ENCODE measurements at regions not wholly inside any gene's neighbourhood (a gene's known extent, or its start where the extent isn't known, plus 50 kb on each side); places are given as distances from the start of the nearest gene placed in this dataset.

GRCh38 chr18:68103561-68103960, 587.0 kb upstream of the DSEL start:
- Histone ChIP-seq H3K4me1 (replicated peaks in 1 of 4; ENCODE audit: control insufficient read depth in 3 of 4, insufficient read depth in 4 of 4, low read length in 3 of 4) (no peaks in the 10 kb centered on the region), H3K14ac (ENCODE audit: insufficient read length) (no peak overlapping the region), H2AK5ac (ENCODE audit: low read depth, low read length) (no peak overlapping the region), H3K27me3 (replicated peaks in 1 of 4; ENCODE audit: control insufficient read depth in 3 of 4, extremely low read depth in 1 of 4, insufficient read depth in 3 of 4, low read length in 3 of 4) (no peaks in the 10 kb centered on the region), H3K79me1 (ENCODE audit: low read depth, low read length) (no peaks in the 10 kb centered on the region), H3K79me2 (ENCODE audit: control insufficient read depth in 1 of 2, insufficient read depth in 2 of 2, low read length in 2 of 2) (no peaks in the 10 kb centered on the region), H4K91ac (replicated peaks; ENCODE audit: insufficient read length, low read length) (no peak overlapping the region), H3K36me3 (ENCODE audit: control insufficient read depth in 2 of 4, insufficient read depth in 4 of 4, low read length in 3 of 4) (no peaks in the 10 kb centered on the region), H4K5ac (ENCODE audit: insufficient read length, low read depth, low read length) (no peak overlapping the region), H3K18ac (ENCODE audit: extremely low read depth, low read length) (no peak overlapping the region), H2AFZ (ENCODE audit: low read length) (no peak overlapping the region), H3K23ac (ENCODE audit: insufficient read length) (no peak overlapping the region), H3K9me3 (ENCODE audit: insufficient read depth in 2 of 2, low read depth in 1 of 2, low read length in 1 of 2) (no peaks in the 10 kb centered on the region), H3K9ac (replicated peaks in 1 of 4; ENCODE audit: extremely low read depth in 1 of 4, low read depth in 3 of 4, low read length in 3 of 4) (no peak overlapping the region), H2BK12ac (ENCODE audit: low read depth, low read length) (no peak overlapping the region), H3K4me2 (ENCODE audit: insufficient read depth in 1 of 2, low read depth in 2 of 2, low read length in 2 of 2) (no peak overlapping the region), H2BK5ac (ENCODE audit: low read depth, low read length) (no peak overlapping the region), H3K23me2 (ENCODE audit: low read depth, low read length) (no peaks in the 10 kb centered on the region), H4K8ac (ENCODE audit: extremely low read depth, insufficient read depth, low read length) (no peak overlapping the region), H2BK20ac (ENCODE audit: low read length) (no peak overlapping the region), H4K20me1 (replicated peaks in 1 of 2; ENCODE audit: control insufficient read depth in 1 of 2, insufficient read depth in 2 of 2, low read length in 2 of 2) (no peaks in the 10 kb centered on the region), H3K4ac (replicated peaks; ENCODE audit: insufficient read length, low read depth, low read length) (no peak overlapping the region), H3K27ac (ENCODE audit: low read depth, low read length) (no peak overlapping the region), H2BK120ac (replicated peaks; ENCODE audit: low read depth, low read length) (no peak overlapping the region), H3K56ac (replicated peaks; ENCODE audit: insufficient read length, low read depth, low read length) (no peak overlapping the region), H3K4me3 (ENCODE audit: extremely low read depth in 1 of 4, insufficient read depth in 2 of 4, low read depth in 3 of 4, low read length in 4 of 4) (no peak overlapping the region), H2BK15ac (ENCODE audit: low read length) (no peak overlapping the region)
- DNase-seq (ENCODE audit: low read depth in 1 of 2, low spot score in 2 of 2) (no peak), FAIRE-seq (no peak)
- ChIA-PET CTCF (ENCODE audit: partially characterized antibody) (no interaction called here), POLR2A (ENCODE audit: partially characterized antibody) (no interaction called here)
- WGBS, 2 experiments (ENCODE audit: extremely low coverage in 1 of 2, insufficient coverage in 1 of 2, insufficient read length in 1 of 2, insufficient replicate concordance in 2 of 2, low coverage in 1 of 2, low lambda C conversion rate in 2 of 2, missing lambda C conversion rate in 1 of 2): 93% methylated on average over 2 of the region's 2 CpGs; no CpG with 5 or more reads in 1 of the 2 experiments
- TF ChIP-seq FOSL1 (IDR thresholded peaks at IDR 0.05; ENCODE audit: insufficient read depth, low read depth, low read length) (no peak), TAF7 (optimal IDR thresholded peaks at IDR 0.05; ENCODE audit: borderline replicate concordance, low read depth, low read length) (no peak), SIN3A (conservative IDR thresholded peaks at IDR 0.05 in 1 of 2, IDR thresholded peaks at IDR 0.05 in 1 of 2; ENCODE audit: low read depth in 1 of 2, low read length in 2 of 2) (no peak), SIX5 (IDR thresholded peaks at IDR 0.05; ENCODE audit: low read depth, low read length) (no peak), HDAC6 (IDR thresholded peaks at IDR 0.05; ENCODE audit: low read depth, low read length) (no peak), ZNF274 (IDR thresholded peaks at IDR 0.05; ENCODE audit: borderline replicate concordance, extremely low read depth, low read length) (no peak), RBBP5 (IDR thresholded peaks at IDR 0.05; ENCODE audit: borderline replicate concordance, low read depth, low read length) (no peak), SIRT6 (IDR thresholded peaks at IDR 0.05; ENCODE audit: low read length) (no peak), SP2 (IDR thresholded peaks at IDR 0.05; ENCODE audit: low read length) (no peak), RAD21 (IDR thresholded peaks at IDR 0.05 in 1 of 2, conservative IDR thresholded peaks at IDR 0.05 in 1 of 2; ENCODE audit: low read depth in 2 of 2, low read length in 2 of 2) (no peak)
- TF ChIP-seq, protein P1, sequence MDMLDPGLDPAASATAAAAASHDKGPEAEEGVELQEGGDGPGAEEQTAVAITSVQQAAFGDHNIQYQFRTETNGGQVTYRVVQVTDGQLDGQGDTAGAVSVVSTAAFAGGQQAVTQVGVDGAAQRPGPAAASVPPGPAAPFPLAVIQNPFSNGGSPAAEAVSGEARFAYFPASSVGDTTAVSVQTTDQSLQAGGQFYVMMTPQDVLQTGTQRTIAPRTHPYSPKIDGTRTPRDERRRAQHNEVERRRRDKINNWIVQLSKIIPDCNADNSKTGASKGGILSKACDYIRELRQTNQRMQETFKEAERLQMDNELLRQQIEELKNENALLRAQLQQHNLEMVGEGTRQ (IDR thresholded peaks at IDR 0.05; ENCODE audit: low read length): no peak
